Caco-2 (cell line): ENCODE measurements at regions not wholly inside any gene's neighbourhood (a gene's known extent, or its start where the extent isn't known, plus 50 kb on each side); places are given as distances from the start of the nearest gene placed in this dataset.

Experiments used
- BruUV-seq: library from RNA; stranded (reverse); fragments of 400-500 nt; replicated peaks from 2 replicates; lab custom pipeline; 2021; lab: Mats Ljungman, UMichigan
- CTCF ChIA-PET: fragments of 300-600 bp; sonication (Branson Sonifier 250); formaldehyde crosslinking; loops from one replicate; lab custom pipeline; 2022; ENCODE audit warnings: antibody characterized with exemption; lab: Charles Lee
- POLR2A ChIA-PET: fragments of 300-600 bp; sonication (Branson Sonifier 250); formaldehyde crosslinking; loops from one replicate; lab custom pipeline; 2022; ENCODE audit warnings: antibody characterized with exemption; lab: Charles Lee
- DNase-seq, 2 experiments: peaks; one replicate each; pipeline versions ENCODE4 v3.0.0 to v3.0.0-alpha.2; 2020 to 2022
- H3K27me3 ChIP-seq: replicated peaks from 2 replicates; pipeline ENCODE4 v1.6.0; 2011; ENCODE audit warnings: low read length; ENCODE audit not compliant: control insufficient read depth, insufficient read depth
- H3K36me3 ChIP-seq: 2 replicates; pipeline ENCODE4 v1.5.1; 2011; ENCODE audit warnings: low read length; ENCODE audit not compliant: control insufficient read depth, insufficient read depth
- H3K4me1 ChIP-seq: fragments of 250-450 bp; sonication (Bioruptor Pico); 2 replicates; pipeline ENCODE4 v1.5.1; 2020; ENCODE audit warnings: mild to moderate bottlenecking
- H3K4me3 ChIP-seq: 2 replicates; pipeline ENCODE4 v1.5.1; 2011; ENCODE audit warnings: low read depth, mild to moderate bottlenecking, control low read depth, low read length
- H3K9me3 ChIP-seq: fragments of 250-450 bp; sonication (Bioruptor Pico); 2 replicates; pipeline ENCODE4 v1.5.1; 2020; ENCODE audit warnings: mild to moderate bottlenecking, moderate library complexity
- H3K27ac Mint-ChIP-seq: one replicate; pipeline ENCODE4 v1.8.0; 2022; ENCODE audit warnings: mixed read lengths; ENCODE audit not compliant: unreplicated experiment
- H3K27me3 Mint-ChIP-seq: one replicate; pipeline ENCODE4 v1.8.0; 2022; ENCODE audit warnings: mixed read lengths; ENCODE audit not compliant: insufficient read depth, unreplicated experiment
- H3K36me3 Mint-ChIP-seq: one replicate; pipeline ENCODE4 v1.8.0; 2022; ENCODE audit warnings: mild to moderate bottlenecking, mixed read lengths; ENCODE audit not compliant: insufficient read depth, unreplicated experiment
- H3K4me1 Mint-ChIP-seq: one replicate; pipeline ENCODE4 v1.8.0; 2022; ENCODE audit warnings: low read depth, mixed read lengths; ENCODE audit not compliant: unreplicated experiment
- H3K4me3 Mint-ChIP-seq: one replicate; pipeline ENCODE4 v1.8.0; 2022; ENCODE audit warnings: mild to moderate bottlenecking, moderate library complexity, mixed read lengths; ENCODE audit not compliant: unreplicated experiment
- H3K9me3 Mint-ChIP-seq: one replicate; pipeline ENCODE4 v1.8.0; 2022; ENCODE audit warnings: mixed read lengths; ENCODE audit not compliant: unreplicated experiment
- CTCF ChIP-seq, 2 experiments: fragments of 200-600 bp in 1 of 2; IDR thresholded peaks; 1 replicate in 1 of 2; 2 replicates in 1 of 2; pipeline versions ENCODE4 v1.5.1 to v1.8.0; 2011 to 2022; ENCODE audit warnings: antibody characterized with exemption in 1 of 2, control low read depth in 1 of 2, inconsistent platforms in 1 of 2, low read depth in 1 of 2, low read length in 1 of 2, mild to moderate bottlenecking in 1 of 2, moderate library complexity in 1 of 2; ENCODE audit not compliant: insufficient read depth in 1 of 2, severe bottlenecking in 1 of 2, unreplicated experiment in 1 of 2
- intact Hi-C: fragments of 100-400 bp; cut with micrococcal nuclease; formaldehyde crosslinking; loops from one replicate; pipeline ENCODE4 v1.10.0; 2022; ENCODE audit not compliant: unreplicated experiment

GRCh38 chr6:9499709-9500108, 915.2 kb downstream of the TFAP2A start:
- no peaks in the 10 kb centered on the region for H3K36me3 Mint-ChIP-seq
- intact Hi-C loops = no loop called here
- peaks cover 6% of the 10 kb centered on the region for H3K9me3 Mint-ChIP-seq
- no peak for TF ChIP-seq CTCF (IDR thresholded peaks at IDR 0.05; ENCODE audit: insufficient read depth in 1 of 2, low read depth in 1 of 2, low read length in 1 of 2, severe bottlenecking in 1 of 2, unreplicated experiment in 1 of 2)
- CTCF ChIA-PET = no interaction called here
- no peak overlapping the region for H3K27ac Mint-ChIP-seq
- H3K36me3 ChIP-seq = no peaks in the 10 kb centered on the region
- BruUV-seq = no TSS peak
- H3K27me3 Mint-ChIP-seq = no peaks in the 10 kb centered on the region
- DNase-seq = no peak
- H3K27me3 ChIP-seq = no peaks in the 10 kb centered on the region
- no peaks in the 10 kb centered on the region for H3K4me1 Mint-ChIP-seq
- H3K4me3 ChIP-seq = no peak overlapping the region
- H3K4me3 Mint-ChIP-seq = no peak overlapping the region
- POLR2A ChIA-PET = no interaction called here
- no peaks in the 10 kb centered on the region for H3K4me1 ChIP-seq
- no peaks in the 10 kb centered on the region for H3K9me3 ChIP-seq

GRCh38 chr6:9496837-9497236, 918.0 kb downstream of the TFAP2A start:
- Histone ChIP-seq H3K9me3 (no peaks in the 10 kb centered on the region), H3K36me3 (no peaks in the 10 kb centered on the region), H3K4me1 (no peaks in the 10 kb centered on the region), H3K27me3 (no peaks in the 10 kb centered on the region), H3K4me3 (no peak overlapping the region)
- Mint-ChIP-seq H3K27me3 (no peaks in the 10 kb centered on the region), H3K9me3 (peaks cover 11% of the 10 kb centered on the region), H3K36me3 (no peaks in the 10 kb centered on the region), H3K4me3 (no peak overlapping the region), H3K4me1 (no peaks in the 10 kb centered on the region), H3K27ac (no peak overlapping the region)
- no peak for TF ChIP-seq CTCF (IDR thresholded peaks at IDR 0.05; ENCODE audit: insufficient read depth in 1 of 2, low read depth in 1 of 2, low read length in 1 of 2, severe bottlenecking in 1 of 2, unreplicated experiment in 1 of 2)
- intact Hi-C loops = no loop called here
- DNase-seq = no peak
- BruUV-seq = no TSS peak
- CTCF ChIA-PET = no interaction called here
- POLR2A ChIA-PET = no interaction called here

- POLR2A ChIA-PET = no interaction called here
- Histone ChIP-seq H3K9me3 (no peaks in the 10 kb centered on the region), H3K36me3 (no peaks in the 10 kb centered on the region), H3K4me1 (no peaks in the 10 kb centered on the region), H3K4me3 (no peak overlapping the region), H3K27me3 (no peaks in the 10 kb centered on the region)
- no peaks in the 10 kb centered on the region for H3K36me3 Mint-ChIP-seq
- H3K4me1 Mint-ChIP-seq = no peaks in the 10 kb centered on the region
- H3K9me3 Mint-ChIP-seq = peaks cover 11% of the 10 kb centered on the region
- no peaks in the 10 kb centered on the region for H3K27me3 Mint-ChIP-seq
- no TSS peak for BruUV-seq
- DNase-seq = no peak
- no peak for TF ChIP-seq CTCF (IDR thresholded peaks at IDR 0.05; ENCODE audit: insufficient read depth in 1 of 2, low read depth in 1 of 2, low read length in 1 of 2, severe bottlenecking in 1 of 2, unreplicated experiment in 1 of 2)
- H3K27ac Mint-ChIP-seq = no peak overlapping the region
- H3K4me3 Mint-ChIP-seq = no peak overlapping the region
- CTCF ChIA-PET = no interaction called here
- intact Hi-C loops = no loop called here
Observed at GRCh38 chr6:9494864-9495263, 920.0 kb downstream of the TFAP2A start.
